Activated B cell treated with CpG ODN at 0.5 μM for 24 hours (primary cell): ENCODE measurements at regions not wholly inside any gene's neighbourhood (a gene's known extent, or its start where the extent isn't known, plus 50 kb on each side); places are given as distances from the start of the nearest gene placed in this dataset.

Experiments used
- ATAC-seq: fragments of 200-7000 bp; cut with Tn5 transposase; one replicate; pipeline ENCODE4 v1.10.0; 2021; ENCODE audit warnings: low read depth, mild to moderate bottlenecking, moderate library complexity
- CTCF ChIA-PET: fragments of 350-600 bp; sonication (Branson Sonifier 250); formaldehyde crosslinking; loops from one replicate; lab custom pipeline; 2021; ENCODE audit warnings: antibody characterized with exemption; lab: Charles Lee
- POLR2A ChIA-PET: fragments of 350-600 bp; sonication (Branson Sonifier 250); formaldehyde crosslinking; loops from one replicate; lab custom pipeline; 2021; ENCODE audit warnings: antibody characterized with exemption; lab: Charles Lee
- DNase-seq: peaks from one replicate; pipeline ENCODE4 v3.0.0; 2022
- H3K27ac Mint-ChIP-seq: one replicate; pipeline ENCODE4 v1.8.0; 2020; ENCODE audit warnings: mixed read lengths
- H3K27me3 Mint-ChIP-seq: one replicate; pipeline ENCODE4 v1.8.0; 2021; ENCODE audit warnings: mixed read lengths
- H3K36me3 Mint-ChIP-seq: one replicate; pipeline ENCODE4 v1.8.0; 2021; ENCODE audit warnings: low read depth, mixed read lengths
- H3K4me1 Mint-ChIP-seq: one replicate; pipeline ENCODE4 v1.8.0; 2021; ENCODE audit warnings: mixed read lengths
- H3K4me3 Mint-ChIP-seq: one replicate; pipeline ENCODE4 v1.8.0; 2020; ENCODE audit warnings: mild to moderate bottlenecking, mixed read lengths
- H3K9me3 Mint-ChIP-seq: one replicate; pipeline ENCODE4 v1.8.0; 2020; ENCODE audit warnings: mixed read lengths
- CTCF ChIP-seq: fragments of 200-600 bp; IDR thresholded peaks from one replicate; pipeline ENCODE4 v1.8.0; 2022; ENCODE audit warnings: antibody characterized with exemption, mild to moderate bottlenecking
- intact Hi-C: fragments of 100-400 bp; cut with micrococcal nuclease; formaldehyde crosslinking; loops from one replicate; pipeline ENCODE4 v1.15.1; 2024

GRCh38 chr14:65943916-65944410, 531.4 kb downstream of the FUT8 start:
- Mint-ChIP-seq H3K36me3 (no peaks in the 10 kb centered on the region), H3K9me3 (no peaks in the 10 kb centered on the region), H3K4me3 (no peak overlapping the region), H3K27me3 (peaks cover 22% of the 10 kb centered on the region), H3K27ac (no peak overlapping the region), H3K4me1 (no peaks in the 10 kb centered on the region)
- DNase-seq, result no peak
- ChIA-PET POLR2A (no interaction called here), CTCF (no interaction called here)
- no peak for TF ChIP-seq CTCF
- intact Hi-C loops, result no loop called here
- ATAC-seq, result no peak

- H3K27ac Mint-ChIP-seq, result no peak overlapping the region
- peaks cover 25% of the 10 kb centered on the region for H3K27me3 Mint-ChIP-seq
- DNase-seq (no peak), ATAC-seq (no peak)
- no peak overlapping the region for H3K4me3 Mint-ChIP-seq
- intact Hi-C loops, result no loop called here
- H3K4me1 Mint-ChIP-seq, result no peaks in the 10 kb centered on the region
- POLR2A ChIA-PET, result no interaction called here
- no peak for TF ChIP-seq CTCF
- no peaks in the 10 kb centered on the region for H3K9me3 Mint-ChIP-seq
- CTCF ChIA-PET, result interaction anchor here (1.4 to 1.5 kb wide), 2 partner anchors 15 to 120 kb away, joined by 3 to 6 read pairs; no protein-coding TSS in a partner anchor
- no peaks in the 10 kb centered on the region for H3K36me3 Mint-ChIP-seq
These were observed 532.8 kb downstream of the FUT8 start for GRCh38 chr14:65945327-65945726.

- CTCF ChIA-PET, result interaction anchor here (1.4 to 1.5 kb wide), 2 partner anchors 13 to 15 kb away, joined by 3 to 6 read pairs; no protein-coding TSS in a partner anchor
- intact Hi-C loops, result no loop called here
These were observed 534.0 kb downstream of the FUT8 start for GRCh38 chr14:65946494-65946893.

GRCh38 chr14:65948302-65948701, 535.8 kb downstream of the FUT8 start:
- no peak for TF ChIP-seq CTCF
- CTCF ChIA-PET, result interaction anchor here (1.0 kb wide), 1 partner anchor 9 kb away, joined by 3 read pairs; no protein-coding TSS in a partner anchor
- Mint-ChIP-seq H3K36me3 (no peaks in the 10 kb centered on the region), H3K27me3 (peaks cover 34% of the 10 kb centered on the region), H3K4me3 (no peak overlapping the region), H3K27ac (no peak overlapping the region), H3K9me3 (no peaks in the 10 kb centered on the region), H3K4me1 (no peaks in the 10 kb centered on the region)
- intact Hi-C loops, result no loop called here
- POLR2A ChIA-PET, result no interaction called here
- DNase-seq (no peak), ATAC-seq (no peak)

More at GRCh38 chr14:65946494-65946893, 534.0 kb downstream of the FUT8 start:
- TF ChIP-seq CTCF, result no peak
- H3K4me3 Mint-ChIP-seq, result no peak overlapping the region
- H3K27me3 Mint-ChIP-seq, result peaks cover 27% of the 10 kb centered on the region
- DNase-seq (no peak), ATAC-seq (no peak)
- POLR2A ChIA-PET, result no interaction called here
- H3K9me3 Mint-ChIP-seq, result no peaks in the 10 kb centered on the region
- H3K4me1 Mint-ChIP-seq, result no peaks in the 10 kb centered on the region
- no peaks in the 10 kb centered on the region for H3K36me3 Mint-ChIP-seq
- H3K27ac Mint-ChIP-seq, result no peak overlapping the region

- TF ChIP-seq CTCF, result no peak
- Mint-ChIP-seq H3K4me3 (no peak overlapping the region), H3K36me3 (no peaks in the 10 kb centered on the region), H3K27me3 (peaks cover 32% of the 10 kb centered on the region), H3K27ac (no peak overlapping the region), H3K9me3 (no peaks in the 10 kb centered on the region), H3K4me1 (no peaks in the 10 kb centered on the region)
- ChIA-PET CTCF (interaction anchor here (1.2 kb wide), 1 partner anchor 10 kb away, joined by 6 read pairs; no protein-coding TSS in a partner anchor), POLR2A (no interaction called here)
- no peak for ATAC-seq
- intact Hi-C loops, result loop anchor here (10.0 kb wide), 1 partner anchor 665 kb away; no protein-coding TSS in a partner anchor
- DNase-seq, result no peak
These were observed 536.3 kb upstream of the CCDC196 start for GRCh38 chr14:65949711-65950516.
